GDM1 (cell line): ENCODE measurements at regions not wholly inside any gene's neighbourhood (a gene's known extent, or its start where the extent isn't known, plus 50 kb on each side); places are given as distances from the start of the nearest gene placed in this dataset.
A peak's percentile ranks its signal among the peaks of the same experiment; 100 is the strongest.

Experiments used
- DNase-seq: peaks from one replicate; lab custom pipeline; 2025; lab: John Stamatoyannopoulos, UW

GRCh38 chr5:117945258-117945657 lies 1043.1 kb downstream of the DTWD2 start:
- no peak for DNase-seq

- DNase-seq, result no peak
Observed at GRCh38 chr5:117943541-117943940, 1044.8 kb downstream of the DTWD2 start.

GRCh38 chr5:117942861-117943519 lies 1045.4 kb downstream of the DTWD2 start:
- no peak for DNase-seq

GRCh38 chr5:117893211-117893610 lies 1095.1 kb downstream of the DTWD2 start:
- DNase-seq, result no peak

GRCh38 chr5:117892360-117892759 lies 1096.0 kb downstream of the DTWD2 start:
- no peak for DNase-seq

GRCh38 chr5:117889596-117889995 lies 1098.8 kb downstream of the DTWD2 start:
- DNase-seq, result peak; percentile 40

- peak; percentile 9 for DNase-seq
Observed at GRCh38 chr5:117888688-117889087, 1099.7 kb downstream of the DTWD2 start.

- DNase-seq, result no peak
Observed at GRCh38 chr5:117881426-117882230, 1106.7 kb downstream of the DTWD2 start.

- DNase-seq, result no peak
Observed at GRCh38 chr5:117880932-117881331, 1107.4 kb downstream of the DTWD2 start.

GRCh38 chr5:117877731-117878130 lies 1110.6 kb downstream of the DTWD2 start:
- no peak for DNase-seq

GRCh38 chr5:117872798-117873368 lies 1115.5 kb downstream of the DTWD2 start:
- DNase-seq, result no peak

GRCh38 chr5:117869596-117869995 lies 1118.8 kb downstream of the DTWD2 start:
- no peak for DNase-seq

GRCh38 chr5:117863586-117864296 lies 1124.6 kb downstream of the DTWD2 start:
- DNase-seq, result peak; percentile 46

- no peak for DNase-seq
Observed at GRCh38 chr5:117860550-117860949, 1127.8 kb downstream of the DTWD2 start.

GRCh38 chr5:117859176-117859575 lies 1129.2 kb downstream of the DTWD2 start:
- peak; percentile 3 for DNase-seq

- no peak for DNase-seq
Observed at GRCh38 chr5:117856713-117857112, 1131.6 kb downstream of the DTWD2 start.

GRCh38 chr5:117837786-117838185 lies 1150.6 kb downstream of the DTWD2 start:
- no peak for DNase-seq

GRCh38 chr5:117833691-117834090 lies 1154.7 kb downstream of the DTWD2 start:
- DNase-seq, result no peak

- no peak for DNase-seq
Observed at GRCh38 chr5:117829646-117830045, 1158.7 kb downstream of the DTWD2 start.

- no peak for DNase-seq
Observed at GRCh38 chr5:117813850-117814249, 1174.5 kb downstream of the DTWD2 start.

GRCh38 chr5:117812861-117813260 lies 1175.5 kb downstream of the DTWD2 start:
- no peak for DNase-seq

GRCh38 chr5:117809251-117809650 lies 1179.1 kb downstream of the DTWD2 start:
- no peak for DNase-seq

GRCh38 chr5:117805058-117805457 lies 1183.3 kb downstream of the DTWD2 start:
- DNase-seq, result no peak
